Progenitor cell of endocrine pancreas (in vitro differentiated cells): ENCODE measurements at regions not wholly inside any gene's neighbourhood (a gene's known extent, or its start where the extent isn't known, plus 50 kb on each side); places are given as distances from the start of the nearest gene placed in this dataset.

Experiments
- DNase-seq: peaks from one replicate; pipeline ENCODE4 v3.0.0; 2021; ENCODE audit warnings: low spot score; ENCODE audit not compliant: unreplicated experiment
- H3K27ac Mint-ChIP-seq: 2 replicates; pipeline ENCODE4 v1.8.0; 2021; ENCODE audit warnings: mild to moderate bottlenecking, moderate library complexity, mixed read lengths
- H3K27me3 Mint-ChIP-seq: 2 replicates; pipeline ENCODE4 v1.8.0; 2021; ENCODE audit warnings: mixed read lengths
- H3K36me3 Mint-ChIP-seq: 2 replicates; pipeline ENCODE4 v1.8.0; 2022; ENCODE audit warnings: mixed read lengths; ENCODE audit not compliant: insufficient read depth
- H3K4me1 Mint-ChIP-seq: 2 replicates; pipeline ENCODE4 v1.8.0; 2021; ENCODE audit warnings: low read depth, mixed read lengths
- H3K4me3 Mint-ChIP-seq: 2 replicates; pipeline ENCODE4 v1.8.0; 2021; ENCODE audit warnings: low read depth, mild to moderate bottlenecking, moderate library complexity, mixed read lengths
- H3K9me3 Mint-ChIP-seq: 2 replicates; pipeline ENCODE4 v1.8.0; 2021; ENCODE audit warnings: low read depth, mixed read lengths
- TF ChIP-seq, protein P1 (sequence below): fragments of 200-600 bp; sonication (generic); IDR thresholded peaks from one replicate; pipeline ENCODE4 v1.5.0; 2021; ENCODE audit warnings: antibody characterized with exemption, mild to moderate bottlenecking; ENCODE audit not compliant: unreplicated experiment

DNA sequence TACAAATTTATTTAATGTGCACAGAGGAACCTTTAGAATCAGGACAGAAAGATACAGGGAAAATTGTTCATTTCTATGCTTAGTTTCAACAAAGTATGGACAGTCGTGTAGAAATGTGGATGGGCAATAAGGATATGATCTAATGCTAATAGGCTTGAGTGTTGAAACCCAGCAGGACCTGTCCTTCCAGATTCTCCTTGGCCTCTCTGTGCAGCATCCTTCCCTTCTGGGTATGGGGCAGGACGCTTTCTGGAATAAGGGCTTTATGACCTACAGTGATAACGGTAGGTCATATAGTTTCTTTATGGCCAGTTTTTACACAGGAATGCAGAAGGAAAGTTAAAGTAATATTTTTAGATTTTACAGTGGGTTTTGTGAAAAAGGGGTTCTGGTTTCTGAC, 698.1 kb downstream of the SI start:
- Mint-ChIP-seq H3K9me3 (no peaks in the 10 kb centered on the region), H3K27ac (no peak overlapping the region), H3K27me3 (no peaks in the 10 kb centered on the region), H3K4me1 (no peaks in the 10 kb centered on the region), H3K4me3 (no peak overlapping the region), H3K36me3 (no peaks in the 10 kb centered on the region)
- TF ChIP-seq, protein P1, sequence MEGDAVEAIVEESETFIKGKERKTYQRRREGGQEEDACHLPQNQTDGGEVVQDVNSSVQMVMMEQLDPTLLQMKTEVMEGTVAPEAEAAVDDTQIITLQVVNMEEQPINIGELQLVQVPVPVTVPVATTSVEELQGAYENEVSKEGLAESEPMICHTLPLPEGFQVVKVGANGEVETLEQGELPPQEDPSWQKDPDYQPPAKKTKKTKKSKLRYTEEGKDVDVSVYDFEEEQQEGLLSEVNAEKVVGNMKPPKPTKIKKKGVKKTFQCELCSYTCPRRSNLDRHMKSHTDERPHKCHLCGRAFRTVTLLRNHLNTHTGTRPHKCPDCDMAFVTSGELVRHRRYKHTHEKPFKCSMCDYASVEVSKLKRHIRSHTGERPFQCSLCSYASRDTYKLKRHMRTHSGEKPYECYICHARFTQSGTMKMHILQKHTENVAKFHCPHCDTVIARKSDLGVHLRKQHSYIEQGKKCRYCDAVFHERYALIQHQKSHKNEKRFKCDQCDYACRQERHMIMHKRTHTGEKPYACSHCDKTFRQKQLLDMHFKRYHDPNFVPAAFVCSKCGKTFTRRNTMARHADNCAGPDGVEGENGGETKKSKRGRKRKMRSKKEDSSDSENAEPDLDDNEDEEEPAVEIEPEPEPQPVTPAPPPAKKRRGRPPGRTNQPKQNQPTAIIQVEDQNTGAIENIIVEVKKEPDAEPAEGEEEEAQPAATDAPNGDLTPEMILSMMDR: no peak
- no peak for DNase-seq

DNA sequence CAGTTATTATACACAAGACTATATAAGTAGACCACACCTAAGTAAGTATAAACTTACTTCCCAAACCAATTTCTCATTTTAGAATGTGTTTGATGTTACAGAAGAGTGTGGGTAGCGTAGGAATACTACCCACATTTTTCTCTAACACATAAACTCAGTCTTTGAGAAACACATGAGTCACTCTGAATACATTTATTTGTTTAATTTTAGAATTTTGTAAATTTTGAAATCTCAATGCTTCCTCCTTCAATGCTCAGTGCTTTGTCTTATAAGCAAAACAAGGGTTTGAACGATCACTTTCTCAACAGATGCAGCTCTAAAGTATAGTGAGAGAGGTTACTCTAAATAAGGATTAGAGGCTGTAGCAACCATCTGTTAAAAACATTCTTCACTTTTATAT, 700.8 kb downstream of the SI start:
- Mint-ChIP-seq H3K36me3 (no peaks in the 10 kb centered on the region), H3K27me3 (no peaks in the 10 kb centered on the region), H3K4me3 (no peak overlapping the region), H3K4me1 (no peaks in the 10 kb centered on the region), H3K27ac (no peak overlapping the region), H3K9me3 (no peaks in the 10 kb centered on the region)
- TF ChIP-seq, protein P1: no peak
- DNase-seq: no peak

DNA sequence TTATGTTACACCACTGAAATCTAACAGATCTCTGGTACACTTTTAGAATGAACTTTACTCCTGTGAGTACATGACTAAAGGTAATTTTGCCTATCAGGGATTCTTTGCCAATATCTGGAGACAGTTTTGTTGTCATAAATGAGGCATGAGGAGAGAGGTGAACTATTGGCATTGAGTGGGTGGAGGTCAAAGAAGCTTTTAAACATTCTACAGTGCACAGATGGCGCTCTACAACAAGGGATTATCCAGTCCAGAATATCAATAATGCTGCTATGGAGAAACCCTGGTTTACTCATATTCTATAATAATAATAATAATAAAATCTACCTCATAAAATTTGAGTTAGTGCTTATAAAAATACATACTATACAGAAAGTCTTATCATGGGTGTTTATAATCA, 702.3 kb downstream of the SI start:
- Mint-ChIP-seq H3K36me3 (no peaks in the 10 kb centered on the region), H3K4me1 (no peaks in the 10 kb centered on the region), H3K4me3 (no peak overlapping the region), H3K9me3 (no peaks in the 10 kb centered on the region), H3K27ac (no peak overlapping the region), H3K27me3 (no peaks in the 10 kb centered on the region)
- TF ChIP-seq, protein P1: no peak
- DNase-seq: no peak

DNA sequence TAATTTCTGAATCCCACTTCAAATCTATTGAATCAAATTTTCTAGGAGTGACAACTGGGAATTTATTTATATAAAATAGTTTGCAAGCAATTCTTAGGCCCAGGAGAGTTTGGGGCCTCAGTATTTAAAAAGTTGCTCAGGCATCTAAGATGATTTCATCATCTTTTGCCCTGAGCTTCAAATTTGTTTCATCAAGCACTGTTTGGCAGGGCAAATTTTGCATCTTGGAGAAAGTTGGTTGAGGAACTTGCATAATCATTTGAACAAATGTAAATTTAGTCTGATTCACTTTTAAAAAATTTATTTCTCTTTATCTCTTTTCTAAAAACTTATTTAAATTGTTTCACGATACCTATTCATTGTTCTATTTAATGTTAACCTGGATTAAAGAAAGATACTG, 702.8 kb downstream of the SI start:
- Mint-ChIP-seq H3K27ac (no peak overlapping the region), H3K36me3 (no peaks in the 10 kb centered on the region), H3K4me1 (no peaks in the 10 kb centered on the region), H3K4me3 (no peak overlapping the region), H3K27me3 (no peaks in the 10 kb centered on the region), H3K9me3 (no peaks in the 10 kb centered on the region)
- no peak for DNase-seq
- TF ChIP-seq, protein P1: no peak

DNA sequence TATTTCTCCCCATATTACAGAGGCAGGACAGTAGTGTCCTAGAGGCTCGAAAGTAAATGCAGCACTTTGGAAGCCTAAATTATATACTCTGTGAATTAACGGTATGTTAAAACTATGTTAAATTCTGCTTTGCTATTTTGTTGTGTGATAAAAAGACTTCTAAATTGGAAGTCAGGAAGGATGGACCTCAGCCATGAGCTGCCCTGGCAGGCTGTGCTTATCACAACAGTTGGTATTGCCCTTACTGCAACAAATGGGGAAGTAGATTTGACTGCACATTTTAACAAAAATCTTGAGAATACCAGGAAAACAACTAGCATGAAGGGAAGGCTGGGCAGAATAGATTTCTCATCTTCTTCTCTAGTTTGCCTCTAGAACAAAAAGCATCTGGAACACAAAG, 706.6 kb downstream of the SI start:
- Mint-ChIP-seq H3K4me1 (no peaks in the 10 kb centered on the region), H3K36me3 (no peaks in the 10 kb centered on the region), H3K27ac (no peak overlapping the region), H3K27me3 (no peaks in the 10 kb centered on the region), H3K9me3 (no peaks in the 10 kb centered on the region), H3K4me3 (no peak overlapping the region)
- TF ChIP-seq, protein P1: no peak
- no peak for DNase-seq
